ENCODE measurements at regions not wholly inside any gene's neighbourhood (a gene's known extent, or its start where the extent isn't known, plus 50 kb on each side); places are given as distances from the start of the nearest gene placed in this dataset.

DNA sequence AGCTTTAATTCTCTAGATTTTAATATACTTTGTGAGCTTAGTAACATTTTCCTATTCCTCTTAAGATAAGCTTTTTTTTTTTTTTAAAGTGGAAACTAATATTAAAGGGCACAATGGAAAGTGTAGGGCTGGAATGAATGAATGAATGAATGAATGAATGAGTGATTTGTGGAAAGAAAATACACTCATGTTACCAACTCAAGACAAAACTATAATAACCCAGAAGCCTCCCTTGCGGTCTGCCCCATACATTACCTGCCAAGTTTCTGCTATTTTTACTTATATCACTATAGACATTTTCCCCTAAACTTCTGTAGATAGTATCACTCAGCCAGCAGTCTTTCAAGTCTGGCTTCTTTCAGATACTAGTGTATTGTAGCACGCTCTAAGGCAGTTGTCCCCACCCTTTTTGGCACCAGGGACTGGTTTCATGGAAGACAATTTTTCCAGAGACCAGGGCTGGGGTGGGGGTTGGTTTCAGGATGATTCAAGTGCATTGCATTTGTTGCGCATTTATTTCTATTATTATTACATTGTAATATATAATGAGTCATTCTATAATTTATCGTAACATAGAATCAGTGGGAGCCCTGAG is 932.2 kb downstream of the TBC1D22A start:
- no peak for DNase-seq (ENCODE audit: low read depth)
- no peak for TF ChIP-seq CTCF (IDR thresholded peaks at IDR 0.05; ENCODE audit: low read depth, low read length, missing control alignments)
- H3K4me3 ChIP-seq (ENCODE audit: low read depth, low read length) = no peak overlapping the region
- in situ Hi-C loops (cut with HindIII; ENCODE audit: low sequenced_read_pairs) = no loop called here

DNA sequence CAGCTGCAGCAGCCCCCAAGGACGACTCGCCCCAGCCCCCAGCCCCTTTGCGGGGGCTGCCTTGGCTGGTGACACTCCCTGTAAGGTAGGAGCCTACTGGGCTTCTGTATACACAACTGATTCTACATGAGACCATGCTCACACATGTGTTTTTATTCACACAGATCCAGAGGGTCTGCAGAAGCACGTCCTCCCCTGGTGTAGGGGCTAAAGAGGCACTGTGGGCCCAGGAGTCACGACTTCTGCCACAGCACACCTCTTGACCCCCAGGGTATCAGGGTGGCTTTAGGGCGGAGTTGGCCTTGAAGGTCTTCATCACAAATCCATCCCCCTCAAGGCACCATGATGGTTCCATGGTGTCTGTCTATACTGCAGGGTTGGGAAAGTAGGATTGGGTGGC is 931.2 kb downstream of the TBC1D22A start:
- TF ChIP-seq CTCF (IDR thresholded peaks at IDR 0.05; ENCODE audit: low read depth, low read length, missing control alignments) = no peak
- in situ Hi-C loops (cut with HindIII; ENCODE audit: low sequenced_read_pairs) = no loop called here
- no peak overlapping the region for H3K4me3 ChIP-seq (ENCODE audit: low read depth, low read length)
- DNase-seq (ENCODE audit: low read depth) = no peak

GRCh38 chr22:47692811-47693210 is 930.4 kb downstream of the TBC1D22A start:
- no peak for DNase-seq (ENCODE audit: low read depth)
- in situ Hi-C loops (cut with HindIII; ENCODE audit: low sequenced_read_pairs) = no loop called here
- TF ChIP-seq CTCF (IDR thresholded peaks at IDR 0.05; ENCODE audit: low read depth, low read length, missing control alignments) = no peak
- no peak overlapping the region for H3K4me3 ChIP-seq (ENCODE audit: low read depth, low read length)

- TF ChIP-seq CTCF (IDR thresholded peaks at IDR 0.05; ENCODE audit: low read depth, low read length, missing control alignments) = no peak
- DNase-seq (ENCODE audit: low read depth) = no peak
- in situ Hi-C loops (cut with HindIII; ENCODE audit: low sequenced_read_pairs) = no loop called here
- no peak overlapping the region for H3K4me3 ChIP-seq (ENCODE audit: low read depth, low read length)
Measured at GRCh38 chr22:47691152-47691895, 928.9 kb downstream of the TBC1D22A start.

DNA sequence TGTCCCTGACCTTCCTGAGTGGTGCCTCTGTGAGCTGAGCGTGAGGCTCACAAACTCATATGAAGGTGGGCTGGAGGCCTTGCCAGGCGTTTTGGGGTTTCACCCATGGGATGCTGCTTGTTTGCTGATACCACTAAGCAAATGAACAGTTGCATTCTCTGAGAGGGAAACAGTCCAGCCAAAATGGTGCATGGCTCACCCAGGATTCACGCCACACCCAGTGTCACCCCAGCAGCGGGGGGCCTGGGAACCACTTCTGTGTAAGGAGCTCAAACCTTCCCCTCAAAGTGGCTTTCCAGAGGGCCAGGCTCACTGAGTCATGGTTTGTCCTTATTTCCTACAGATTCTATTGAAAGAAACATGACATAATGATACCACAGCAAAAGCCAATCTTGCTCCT is 928.1 kb downstream of the TBC1D22A start:
- in situ Hi-C loops (cut with HindIII; ENCODE audit: low sequenced_read_pairs) = no loop called here
- DNase-seq (ENCODE audit: low read depth) = no peak
- H3K4me3 ChIP-seq (ENCODE audit: low read depth, low read length) = no peak overlapping the region
- TF ChIP-seq CTCF (IDR thresholded peaks at IDR 0.05; ENCODE audit: low read depth, low read length, missing control alignments) = no peak

DNA sequence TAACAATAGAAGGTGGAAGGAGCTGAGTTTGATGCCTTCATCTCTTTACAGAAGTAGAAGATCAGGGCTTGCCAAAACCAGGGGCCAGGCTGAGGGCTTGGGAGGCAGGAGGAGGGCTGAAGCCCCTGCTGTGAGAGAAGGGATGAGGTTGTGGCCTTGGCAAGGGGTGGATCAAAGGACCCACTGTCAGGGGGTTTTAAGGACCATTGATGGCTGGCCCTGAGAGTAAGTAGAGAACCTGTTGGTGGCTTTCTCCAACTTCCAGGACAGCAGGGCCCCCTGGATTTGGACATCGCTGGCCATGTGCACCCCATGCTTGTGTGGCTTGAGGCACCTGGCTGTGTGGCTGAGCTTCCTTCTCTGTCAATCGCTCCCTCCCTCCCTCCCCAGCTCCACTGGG is 927.7 kb downstream of the TBC1D22A start:
- no peak for DNase-seq (ENCODE audit: low read depth)
- in situ Hi-C loops (cut with HindIII; ENCODE audit: low sequenced_read_pairs) = no loop called here
- H3K4me3 ChIP-seq (ENCODE audit: low read depth, low read length) = no peak overlapping the region
- TF ChIP-seq CTCF (IDR thresholded peaks at IDR 0.05; ENCODE audit: low read depth, low read length, missing control alignments) = no peak
